ENCODE measurements at regions not wholly inside any gene's neighbourhood (a gene's known extent, or its start where the extent isn't known, plus 50 kb on each side); places are given as distances from the start of the nearest gene placed in this dataset.

DNA sequence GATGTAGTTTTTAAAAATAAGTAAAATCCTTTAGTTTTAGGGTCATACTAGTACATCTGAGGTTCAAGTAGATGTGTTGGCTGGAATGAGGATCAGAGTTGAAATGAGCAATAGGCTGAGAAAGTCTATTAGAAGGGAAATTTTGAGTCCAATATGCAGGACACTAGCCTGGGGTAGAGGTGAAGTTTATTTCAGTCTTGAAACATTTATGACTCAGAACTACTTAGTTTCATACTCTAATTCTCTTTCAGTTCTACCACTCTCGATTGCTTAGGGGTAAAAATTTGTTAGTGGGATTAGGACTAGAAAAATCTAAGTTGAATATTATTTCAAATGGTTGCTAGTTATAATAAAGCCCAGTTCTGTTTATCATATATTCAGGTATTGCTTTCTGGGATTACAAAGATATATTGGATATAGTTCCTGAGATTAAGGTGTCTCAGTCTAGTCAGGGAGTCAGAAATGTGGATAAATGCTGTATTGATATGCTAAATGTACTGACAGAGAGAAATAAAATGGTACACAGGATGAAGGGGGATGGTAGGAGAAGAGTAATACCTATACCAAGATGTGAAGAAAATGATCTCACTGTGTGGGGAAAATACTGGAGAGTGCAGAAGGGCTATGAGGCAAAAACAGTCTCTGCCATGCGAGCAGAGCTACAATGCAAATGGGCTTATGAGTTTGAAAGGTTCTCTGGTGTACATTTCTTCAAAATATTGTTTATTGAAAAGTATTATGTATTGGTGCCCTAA is 395.8 kb upstream of the FBXO33 start:
- no peak for DNase-seq (ENCODE audit: low read depth)
- H3K4me3 ChIP-seq (ENCODE audit: low read depth, low read length), result no peak overlapping the region

GRCh38 chr14:39812532-39813320 is 380.5 kb upstream of the FBXO33 start:
- H3K4me3 ChIP-seq (ENCODE audit: low read depth, low read length), result no peak overlapping the region
- no peak for DNase-seq (ENCODE audit: low read depth)

- no peak for DNase-seq (ENCODE audit: low read depth)
- no peak overlapping the region for H3K4me3 ChIP-seq (ENCODE audit: low read depth, low read length)
Measured at GRCh38 chr14:39807271-39807670, 375.0 kb upstream of the FBXO33 start.

- no peak for DNase-seq (ENCODE audit: low read depth)
Measured at GRCh38 chr14:39784461-39784860, 352.2 kb upstream of the FBXO33 start.

GRCh38 chr14:39781466-39781865 is 349.2 kb upstream of the FBXO33 start:
- no peak overlapping the region for H3K4me3 ChIP-seq (ENCODE audit: low read depth, low read length)
- DNase-seq (ENCODE audit: low read depth), result no peak

More at GRCh38 chr14:39784461-39784860, 352.2 kb upstream of the FBXO33 start:
- H3K4me3 ChIP-seq (ENCODE audit: low read depth, low read length), result no peak overlapping the region

GRCh38 chr14:39773387-39774126 is 341.3 kb upstream of the FBXO33 start:
- no peak for DNase-seq (ENCODE audit: low read depth)
- H3K4me3 ChIP-seq (ENCODE audit: low read depth, low read length), result no peak overlapping the region

DNA sequence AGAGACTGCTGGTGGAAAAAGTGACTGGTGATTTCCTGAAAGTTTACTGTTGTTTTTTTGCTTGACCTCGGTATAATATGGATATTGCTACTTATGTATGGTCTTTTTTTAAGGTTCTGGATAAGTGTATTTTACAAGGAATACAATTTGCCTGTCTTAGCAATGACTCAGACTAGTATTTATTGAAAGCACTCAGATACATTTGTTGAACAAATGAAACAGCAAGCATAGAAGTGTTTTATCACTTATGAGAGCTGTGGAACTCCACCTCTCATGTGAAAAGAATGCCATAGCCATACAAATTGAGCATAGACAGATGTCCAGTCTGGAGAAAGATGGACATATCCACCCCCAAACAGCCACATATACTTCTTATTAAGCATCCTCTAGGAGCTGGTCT is 340.4 kb upstream of the FBXO33 start:
- DNase-seq (ENCODE audit: low read depth), result no peak
- no peak overlapping the region for H3K4me3 ChIP-seq (ENCODE audit: low read depth, low read length)

GRCh38 chr14:39768589-39768988 is 336.4 kb upstream of the FBXO33 start:
- H3K4me3 ChIP-seq (ENCODE audit: low read depth, low read length), result no peak overlapping the region
- DNase-seq (ENCODE audit: low read depth), result no peak

DNA sequence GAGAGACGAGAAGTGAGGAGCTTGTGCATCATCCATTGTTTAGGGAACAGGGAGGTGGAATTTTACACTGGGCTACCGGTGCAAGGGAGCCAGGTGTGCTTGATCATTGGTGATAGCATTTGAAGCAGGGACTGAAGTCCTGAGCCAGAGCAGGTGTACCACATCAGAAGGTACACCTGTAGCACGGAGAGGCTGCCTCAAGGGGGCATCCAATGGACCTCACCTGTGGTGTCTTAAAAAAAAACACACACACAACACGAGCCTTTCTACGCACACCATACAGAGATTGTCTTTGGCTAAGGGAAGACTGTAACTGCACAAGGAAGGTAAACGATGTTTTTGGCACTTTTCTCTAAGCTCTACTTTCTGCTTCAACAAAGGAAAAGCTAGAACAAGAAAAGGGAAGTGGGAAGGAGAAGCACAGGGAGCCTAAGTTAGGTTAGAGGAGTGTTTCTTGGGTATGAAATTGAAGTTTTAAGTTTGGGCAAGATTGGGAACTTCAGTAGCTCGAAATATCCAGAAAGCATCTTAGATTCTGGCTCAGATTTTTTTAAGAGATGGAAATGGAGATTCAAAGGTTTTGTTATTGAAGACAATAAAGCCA is 334.3 kb upstream of the FBXO33 start:
- no peak for DNase-seq (ENCODE audit: low read depth)
- no peak overlapping the region for H3K4me3 ChIP-seq (ENCODE audit: low read depth, low read length)

DNA sequence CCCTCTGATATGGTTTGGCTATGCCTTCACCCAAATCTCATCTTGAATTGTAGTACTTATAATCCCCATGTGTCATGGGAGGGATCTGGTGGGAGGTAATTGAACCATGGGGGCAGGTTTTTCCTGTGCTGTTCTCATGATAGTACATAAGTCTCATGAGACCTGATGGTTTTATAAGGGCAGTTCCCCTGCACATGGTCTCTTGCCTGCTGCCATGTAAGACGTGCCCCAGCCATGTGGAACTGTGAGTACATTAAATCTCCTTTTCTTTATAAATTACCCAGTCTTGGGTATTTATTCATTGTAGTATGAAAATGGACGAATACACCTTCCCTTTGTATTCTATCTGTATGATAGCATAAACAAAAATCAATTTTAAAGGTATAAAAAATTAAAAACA is 333.4 kb upstream of the FBXO33 start:
- no peak overlapping the region for H3K4me3 ChIP-seq (ENCODE audit: low read depth, low read length)
- no peak for DNase-seq (ENCODE audit: low read depth)

- no peak for DNase-seq (ENCODE audit: low read depth)
- H3K4me3 ChIP-seq (ENCODE audit: low read depth, low read length), result no peak overlapping the region
Measured at GRCh38 chr14:39763402-39763890, 331.2 kb upstream of the FBXO33 start.

GRCh38 chr14:39762576-39763401 is 330.6 kb upstream of the FBXO33 start:
- no peak for DNase-seq (ENCODE audit: low read depth)
- no peak overlapping the region for H3K4me3 ChIP-seq (ENCODE audit: low read depth, low read length)

DNA sequence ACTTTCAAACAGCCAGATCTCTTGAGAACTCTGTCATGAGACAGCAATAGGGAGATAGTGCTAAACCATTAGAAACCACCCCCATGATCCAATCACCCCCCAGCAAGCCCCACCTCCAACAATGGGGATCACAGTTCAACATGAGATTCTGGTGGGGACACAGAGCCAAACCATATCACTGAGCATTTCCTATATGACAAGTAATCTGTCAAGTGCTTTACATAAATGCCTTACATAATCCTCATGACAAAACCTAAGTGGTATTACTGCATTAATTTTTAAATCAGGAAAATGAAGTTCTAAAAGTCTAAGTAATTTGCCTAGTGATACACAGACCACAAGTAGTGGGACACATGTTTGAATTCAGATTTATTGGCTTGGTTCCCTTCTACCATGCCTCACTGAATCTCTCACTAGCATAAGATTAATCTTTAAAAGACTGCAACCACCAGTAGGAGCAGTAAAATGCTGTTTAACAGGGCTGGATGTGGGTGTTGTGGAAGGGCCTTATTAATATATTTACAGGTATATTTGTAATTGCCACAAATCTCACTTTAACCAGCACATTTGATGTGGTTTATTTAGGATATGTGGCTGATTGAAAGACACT is 323.1 kb upstream of the FBXO33 start:
- no peak for DNase-seq (ENCODE audit: low read depth)
- no peak overlapping the region for H3K4me3 ChIP-seq (ENCODE audit: low read depth, low read length)

GRCh38 chr14:39740454-39740853 is 308.2 kb upstream of the FBXO33 start:
- H3K4me3 ChIP-seq (ENCODE audit: low read depth, low read length), result no peak overlapping the region
- DNase-seq (ENCODE audit: low read depth), result no peak

DNA sequence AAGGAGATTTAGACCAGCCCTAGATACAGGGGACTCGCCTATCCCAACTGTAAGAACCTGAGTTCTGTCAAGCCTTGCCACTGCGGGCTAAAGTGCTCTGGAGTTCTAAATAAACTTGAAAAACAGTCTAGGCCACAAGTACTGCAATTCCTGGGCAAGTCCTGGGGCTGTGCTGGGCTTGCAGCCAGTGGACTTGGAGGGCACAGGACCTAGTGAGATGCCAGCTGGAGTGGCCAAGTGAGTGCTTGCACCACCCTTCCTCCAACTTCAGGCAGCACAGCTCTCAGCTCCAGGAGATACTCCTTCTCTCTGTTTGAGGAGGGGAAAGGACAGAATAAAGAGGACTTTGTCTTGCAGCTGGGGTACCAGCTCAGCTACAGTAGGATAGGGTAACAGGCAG is 307.6 kb upstream of the FBXO33 start:
- no peak for DNase-seq (ENCODE audit: low read depth)

GRCh38 chr14:39734306-39734705 is 302.1 kb upstream of the FBXO33 start:
- H3K4me3 ChIP-seq (ENCODE audit: low read depth, low read length), result no peak overlapping the region
- DNase-seq (ENCODE audit: low read depth), result no peak

More for the DNA sequence above, 307.6 kb upstream of the FBXO33 start:
- no peak overlapping the region for H3K4me3 ChIP-seq (ENCODE audit: low read depth, low read length)

DNA sequence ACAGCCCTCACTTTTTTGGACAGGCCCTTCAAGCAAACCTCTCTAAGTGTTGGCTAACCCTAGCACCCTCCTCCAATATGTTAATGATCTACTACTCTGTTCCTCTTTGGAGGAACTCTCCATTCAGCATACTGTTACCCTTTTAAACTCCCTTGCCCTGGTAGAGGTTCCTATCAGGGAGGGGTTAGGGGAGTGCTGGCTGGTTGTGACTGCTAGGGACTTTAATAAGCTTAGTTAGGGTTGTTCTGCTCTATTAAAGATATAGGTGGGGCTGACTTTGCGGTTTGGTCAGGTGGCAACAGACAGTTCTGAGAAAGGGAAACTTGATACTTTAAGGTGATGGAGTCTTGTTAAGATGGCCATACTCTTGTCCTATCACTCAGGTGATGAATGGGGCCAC is 301.5 kb upstream of the FBXO33 start:
- DNase-seq (ENCODE audit: low read depth), result no peak
- no peak overlapping the region for H3K4me3 ChIP-seq (ENCODE audit: low read depth, low read length)

- H3K4me3 ChIP-seq (ENCODE audit: low read depth, low read length), result no peak overlapping the region
- DNase-seq (ENCODE audit: low read depth), result no peak
Measured at GRCh38 chr14:39731912-39732311, 299.7 kb upstream of the FBXO33 start.
